Uterus (tissue), 3 donors: ENCODE measurements at regions not wholly inside any gene's neighbourhood (a gene's known extent, or its start where the extent isn't known, plus 50 kb on each side); places are given as distances from the start of the nearest gene placed in this dataset. TPM values are rescaled to one million over a fixed set of nuclear protein-coding genes. Genes with fewer than 3 reads are reported as not detected.

Experiments used
- DNase-seq, 2 donors: peaks; one replicate each; pipeline ENCODE4 v3.0.0-alpha.2; 2019 to 2020
- H3K27ac ChIP-seq, 2 donors: fragments of 200-600 bp; sonication (generic); 1 replicate in 1 of 2; 2 replicates in 1 of 2; pipeline ENCODE4 v1.5.1; 2016 to 2018
- H3K27me3 ChIP-seq, 2 donors: fragments of 200-600 bp; sonication (generic); one replicate each; pipeline ENCODE4 v1.5.1; 2018 to 2019; ENCODE audit warnings: control low read depth in 1 of 2
- H3K36me3 ChIP-seq, 2 donors: fragments of 200-600 bp; sonication (generic); one replicate each; pipeline ENCODE4 v1.5.1; 2019; ENCODE audit warnings: control low read depth in 1 of 2
- H3K4me1 ChIP-seq, 2 donors: fragments of 200-600 bp; sonication (generic); one replicate each; pipeline ENCODE4 v1.5.1; 2018 to 2019; ENCODE audit warnings: control low read depth in 1 of 2
- H3K4me3 ChIP-seq, 2 donors: fragments of 200-600 bp; sonication (generic); 1 replicate in 1 of 2; 2 replicates in 1 of 2; pipeline ENCODE4 v1.5.1; 2018 to 2019; ENCODE audit warnings: mild to moderate bottlenecking in 1 of 2
- H3K9me3 ChIP-seq, 2 donors: fragments of 200-600 bp; sonication (generic); one replicate each; pipeline ENCODE4 v1.5.1; 2019; ENCODE audit warnings: control low read depth in 1 of 2
- POLR2A ChIP-seq, 2 donors: fragments of 450-650 bp; IDR thresholded peaks; one replicate each; pipeline ENCODE4 v1.6.1; 2016; ENCODE audit warnings: antibody characterized with exemption in 2 of 2, mild to moderate bottlenecking in 1 of 2, moderate library complexity in 1 of 2
- intact Hi-C: fragments of 100-400 bp; cut with DNase I; formaldehyde crosslinking; loops from one replicate; pipeline ENCODE4 v1.15.1; 2023; ENCODE audit warnings: low total_unique reads
- small RNA-seq: library from RNA; depleted of rRNA; stranded (forward); fragments of <200 nt; gene quantifications from one replicate; pipeline ENCODE3, GENCODE V24; 2016
- TF ChIP-seq, protein P1 (sequence below), 4 experiments: fragments of 200-600 bp in 2 of 4; fragments of 450-650 bp in 2 of 4; sonication (generic) in 2 of 4; IDR thresholded peaks; one replicate each; pipeline ENCODE4 v1.5.1; 2016 to 2019; ENCODE audit warnings: antibody characterized with exemption in 4 of 4, mild to moderate bottlenecking in 2 of 4, moderate library complexity in 1 of 4
- donor health status: DM: yes; HTN: yes; CAD: no.

- H3K9me3 ChIP-seq = no peaks in the 10 kb centered on the region
- intact Hi-C loops = no loop called here
- TF ChIP-seq, protein P1, sequence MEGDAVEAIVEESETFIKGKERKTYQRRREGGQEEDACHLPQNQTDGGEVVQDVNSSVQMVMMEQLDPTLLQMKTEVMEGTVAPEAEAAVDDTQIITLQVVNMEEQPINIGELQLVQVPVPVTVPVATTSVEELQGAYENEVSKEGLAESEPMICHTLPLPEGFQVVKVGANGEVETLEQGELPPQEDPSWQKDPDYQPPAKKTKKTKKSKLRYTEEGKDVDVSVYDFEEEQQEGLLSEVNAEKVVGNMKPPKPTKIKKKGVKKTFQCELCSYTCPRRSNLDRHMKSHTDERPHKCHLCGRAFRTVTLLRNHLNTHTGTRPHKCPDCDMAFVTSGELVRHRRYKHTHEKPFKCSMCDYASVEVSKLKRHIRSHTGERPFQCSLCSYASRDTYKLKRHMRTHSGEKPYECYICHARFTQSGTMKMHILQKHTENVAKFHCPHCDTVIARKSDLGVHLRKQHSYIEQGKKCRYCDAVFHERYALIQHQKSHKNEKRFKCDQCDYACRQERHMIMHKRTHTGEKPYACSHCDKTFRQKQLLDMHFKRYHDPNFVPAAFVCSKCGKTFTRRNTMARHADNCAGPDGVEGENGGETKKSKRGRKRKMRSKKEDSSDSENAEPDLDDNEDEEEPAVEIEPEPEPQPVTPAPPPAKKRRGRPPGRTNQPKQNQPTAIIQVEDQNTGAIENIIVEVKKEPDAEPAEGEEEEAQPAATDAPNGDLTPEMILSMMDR (IDR thresholded peaks at IDR 0.05) = no peak
- TF ChIP-seq POLR2A (IDR thresholded peaks at IDR 0.05) = no peak
- no peaks in the 10 kb centered on the region for H3K27me3 ChIP-seq
- H3K27ac ChIP-seq = no peak overlapping the region
- H3K4me3 ChIP-seq = no peak overlapping the region
- H3K4me1 ChIP-seq = no peaks in the 10 kb centered on the region
- H3K36me3 ChIP-seq = no peaks in the 10 kb centered on the region
- no peak for DNase-seq
These were observed 61.6 kb upstream of the REG3G start for GRCh38 chr2:78963881-78964280.

GRCh38 chr2:78967294-78967693 lies 58.2 kb upstream of the REG3G start:
- Histone ChIP-seq H3K27ac (no peak overlapping the region), H3K4me1 (no peaks in the 10 kb centered on the region), H3K36me3 (no peaks in the 10 kb centered on the region), H3K27me3 (no peaks in the 10 kb centered on the region), H3K4me3 (no peak overlapping the region), H3K9me3 (no peaks in the 10 kb centered on the region)
- TF ChIP-seq, protein P1 (IDR thresholded peaks at IDR 0.05) = no peak
- no peak for TF ChIP-seq POLR2A (IDR thresholded peaks at IDR 0.05)
- intact Hi-C loops = no loop called here
- no peak for DNase-seq

DNA sequence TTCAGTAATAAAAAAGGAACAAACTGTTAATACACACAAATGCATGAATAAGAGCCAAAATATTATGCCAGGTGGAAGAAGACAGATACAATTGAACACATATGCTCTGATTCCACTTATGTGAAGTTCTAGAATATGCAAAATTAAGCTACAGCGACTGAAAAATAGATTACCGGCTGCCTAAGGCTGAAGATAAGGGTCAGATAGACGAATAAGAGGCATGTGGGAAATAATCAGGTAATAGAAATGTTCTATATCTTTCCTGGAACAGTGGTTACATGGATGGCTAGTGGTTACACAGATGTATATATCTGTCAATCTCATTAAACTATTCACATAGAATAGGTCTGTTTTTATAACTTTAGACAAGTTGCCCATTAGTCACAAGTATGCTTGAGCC lies 51.9 kb upstream of the REG3G start:
- Histone ChIP-seq H3K36me3 (no peaks in the 10 kb centered on the region), H3K27me3 (no peaks in the 10 kb centered on the region), H3K27ac (no peak overlapping the region), H3K4me1 (no peaks in the 10 kb centered on the region), H3K9me3 (no peaks in the 10 kb centered on the region), H3K4me3 (no peak overlapping the region)
- TF ChIP-seq, protein P1 (IDR thresholded peaks at IDR 0.05) = no peak
- no peak for TF ChIP-seq POLR2A (IDR thresholded peaks at IDR 0.05)
- intact Hi-C loops = no loop called here
- no peak for DNase-seq

Small RNA genes in the stretch of these regions (small RNA-seq; reads per million reads assigned to genes)
- gene RNU6-812P (not detected), gene RNU6-827P (not detected)
